H9 (cell line): ENCODE measurements at regions not wholly inside any gene's neighbourhood (a gene's known extent, or its start where the extent isn't known, plus 50 kb on each side); places are given as distances from the start of the nearest gene placed in this dataset.

Experiments
- DNase-seq: peaks from one replicate; pipeline ENCODE4 v3.0.0-alpha.2; 2017
- H2AFZ ChIP-seq: one replicate; pipeline ENCODE4 v1.6.1; 2013; ENCODE audit warnings: mild to moderate bottlenecking, low read length, control low read depth, moderate library complexity
- H2AK5ac ChIP-seq: 2 replicates; pipeline ENCODE4 v1.6.1; 2013; ENCODE audit warnings: low read length, control low read depth, mixed read lengths; ENCODE audit not compliant: insufficient read length
- H2BK120ac ChIP-seq: one replicate; pipeline ENCODE4 v1.6.1; 2013; ENCODE audit warnings: low read depth, mild to moderate bottlenecking, low read length, control low read depth, inconsistent platforms; ENCODE audit not compliant: poor library complexity, severe bottlenecking
- H2BK12ac ChIP-seq: 2 replicates; pipeline ENCODE4 v1.6.1; 2013; ENCODE audit warnings: low read length, control low read depth, mixed read lengths, low read depth; ENCODE audit not compliant: insufficient read length
- H2BK15ac ChIP-seq: 2 replicates; pipeline ENCODE4 v1.6.1; 2013; ENCODE audit warnings: low read depth, low read length, control low read depth
- H2BK20ac ChIP-seq: one replicate; pipeline ENCODE4 v1.6.1; 2013; ENCODE audit warnings: low read depth, mild to moderate bottlenecking, low read length, control low read depth, inconsistent platforms; ENCODE audit not compliant: poor library complexity, severe bottlenecking
- H2BK5ac ChIP-seq: 2 replicates; pipeline ENCODE4 v1.6.1; 2013; ENCODE audit warnings: low read length, control low read depth, mixed read lengths; ENCODE audit not compliant: insufficient read length
- H3K14ac ChIP-seq: 2 replicates; pipeline ENCODE4 v1.6.1; 2013; ENCODE audit warnings: low read length, control low read depth; ENCODE audit not compliant: insufficient read depth
- H3K18ac ChIP-seq: 2 replicates; pipeline ENCODE4 v1.6.1; 2013; ENCODE audit warnings: low read depth, mild to moderate bottlenecking, mixed read lengths, low read length, control low read depth; ENCODE audit not compliant: insufficient read length
- H3K23ac ChIP-seq: 2 replicates; pipeline ENCODE4 v1.6.1; 2013; ENCODE audit warnings: low read length, control low read depth, mixed read lengths, low read depth; ENCODE audit not compliant: insufficient read length
- H3K23me2 ChIP-seq: 2 replicates; pipeline ENCODE4 v1.6.1; 2013; ENCODE audit warnings: low read depth, mild to moderate bottlenecking, mixed read lengths, low read length, control low read depth; ENCODE audit not compliant: insufficient read length, poor library complexity, severe bottlenecking
- H3K27ac ChIP-seq: 2 replicates; pipeline ENCODE4 v1.5.1; 2013; ENCODE audit warnings: low read length, control low read depth, mixed read lengths, low read depth; ENCODE audit not compliant: insufficient read length
- H3K27me3 ChIP-seq: 2 replicates; pipeline ENCODE4 v1.6.1; 2013; ENCODE audit warnings: low read length, control low read depth, inconsistent platforms; ENCODE audit not compliant: insufficient read depth
- H3K4ac ChIP-seq: 2 replicates; pipeline ENCODE4 v1.6.1; 2013; ENCODE audit warnings: low read depth, mild to moderate bottlenecking, control low read depth, inconsistent platforms, low read length, moderate library complexity
- H3K4me1 ChIP-seq: 2 replicates; pipeline ENCODE4 v1.6.1; 2013; ENCODE audit warnings: low read length, control low read depth, inconsistent platforms; ENCODE audit not compliant: insufficient read depth
- H3K4me2 ChIP-seq: 2 replicates; pipeline ENCODE4 v1.6.1; 2013; ENCODE audit warnings: low read length, control low read depth, mixed read lengths; ENCODE audit not compliant: insufficient read length, insufficient read depth
- H3K56ac ChIP-seq: 2 replicates; pipeline ENCODE4 v1.6.1; 2013; ENCODE audit warnings: low read depth, mild to moderate bottlenecking, mixed read lengths, low read length, control low read depth; ENCODE audit not compliant: insufficient read length
- H3K79me1 ChIP-seq: 2 replicates; pipeline ENCODE4 v1.6.1; 2013; ENCODE audit warnings: low read depth, mild to moderate bottlenecking, moderate library complexity, low read length, control low read depth, inconsistent platforms; ENCODE audit not compliant: insufficient read depth, poor library complexity, severe bottlenecking
- H3K79me2 ChIP-seq: 2 replicates; pipeline ENCODE4 v1.6.1; 2013; ENCODE audit warnings: low read length, control low read depth, inconsistent platforms; ENCODE audit not compliant: insufficient read depth
- H3K9ac ChIP-seq: 2 replicates; pipeline ENCODE4 v1.6.1; 2013; ENCODE audit warnings: low read length, control low read depth, mixed read lengths; ENCODE audit not compliant: insufficient read length; ENCODE audit errors: extremely low read depth
- H3K9me3 ChIP-seq: one replicate; pipeline ENCODE4 v1.6.1; 2013; ENCODE audit warnings: low read depth, low read length, inconsistent platforms; ENCODE audit not compliant: control insufficient read depth
- H3T11ph ChIP-seq: one replicate; pipeline ENCODE4 v1.6.1; 2013; ENCODE audit warnings: mild to moderate bottlenecking, low read length, control low read depth, inconsistent platforms
- H4K20me1 ChIP-seq: one replicate; pipeline ENCODE4 v1.6.1; 2013; ENCODE audit not compliant: control insufficient read depth, insufficient read length, insufficient read depth
- H4K5ac ChIP-seq: 2 replicates; pipeline ENCODE4 v1.6.1; 2013; ENCODE audit warnings: low read depth, mild to moderate bottlenecking, mixed read lengths, low read length, control low read depth; ENCODE audit not compliant: insufficient read length
- H4K8ac ChIP-seq: replicated peaks from 2 replicates; pipeline ENCODE4 v1.6.1; 2013; ENCODE audit warnings: low read length, control low read depth, mixed read lengths, low read depth; ENCODE audit not compliant: insufficient read length
- H4K91ac ChIP-seq: 2 replicates; pipeline ENCODE4 v1.6.1; 2013; ENCODE audit warnings: low read depth, mild to moderate bottlenecking, moderate library complexity, mixed read lengths, low read length, control low read depth; ENCODE audit not compliant: insufficient read length
- H3K27ac Mint-ChIP-seq, 3 experiments: 2 replicates in 2 of 3; 3 replicates in 1 of 3; pipeline ENCODE4 v1.8.0; 2020 to 2021; ENCODE audit warnings: mixed read lengths in 3 of 3, mild to moderate bottlenecking in 1 of 3, moderate library complexity in 1 of 3
- H3K27me3 Mint-ChIP-seq: 2 replicates; pipeline ENCODE4 v1.8.0; 2021; ENCODE audit warnings: low read depth, mild to moderate bottlenecking, moderate library complexity, mixed read lengths
- H3K36me3 Mint-ChIP-seq, 3 experiments: 2 replicates in 2 of 3; 3 replicates in 1 of 3; pipeline ENCODE4 v1.8.0; 2020 to 2021; ENCODE audit warnings: low read depth in 3 of 3, mixed read lengths in 3 of 3; ENCODE audit not compliant: insufficient read depth in 1 of 3
- H3K4me1 Mint-ChIP-seq, 2 experiments: 2 replicates each; pipeline ENCODE4 v1.8.0; 2020; ENCODE audit warnings: mixed read lengths in 2 of 2
- H3K4me3 Mint-ChIP-seq, 2 experiments: 2 replicates in 1 of 2; 3 replicates in 1 of 2; pipeline ENCODE4 v1.8.0; 2020 to 2021; ENCODE audit warnings: mild to moderate bottlenecking in 2 of 2, mixed read lengths in 2 of 2, moderate library complexity in 1 of 2
- H3K9me3 Mint-ChIP-seq, 2 experiments: 2 replicates in 1 of 2; 3 replicates in 1 of 2; pipeline ENCODE4 v1.8.0; 2020; ENCODE audit warnings: mild to moderate bottlenecking in 2 of 2, mixed read lengths in 2 of 2, moderate library complexity in 1 of 2
- WGBS: extraction: QIAGEN DNeasy Blood & Tissue Kit; methylation state at CpG from one replicate; pipeline ENCODE4 v1.1.7; 2013; ENCODE audit warnings: missing lambda C conversion rate, low lambda C conversion rate, mixed read lengths; ENCODE audit not compliant: insufficient read length; ENCODE audit errors: extremely low coverage; 5-methylcytosine and 5-hydroxymethylcytosine counted together
- TF ChIP-seq, protein P1 (sequence below): fragments of 200-600 bp; sonication (generic); conservative IDR thresholded peaks from 3 replicates; pipeline ENCODE4 v1.8.0; 2021; ENCODE audit warnings: antibody characterized with exemption, mild to moderate bottlenecking

DNA sequence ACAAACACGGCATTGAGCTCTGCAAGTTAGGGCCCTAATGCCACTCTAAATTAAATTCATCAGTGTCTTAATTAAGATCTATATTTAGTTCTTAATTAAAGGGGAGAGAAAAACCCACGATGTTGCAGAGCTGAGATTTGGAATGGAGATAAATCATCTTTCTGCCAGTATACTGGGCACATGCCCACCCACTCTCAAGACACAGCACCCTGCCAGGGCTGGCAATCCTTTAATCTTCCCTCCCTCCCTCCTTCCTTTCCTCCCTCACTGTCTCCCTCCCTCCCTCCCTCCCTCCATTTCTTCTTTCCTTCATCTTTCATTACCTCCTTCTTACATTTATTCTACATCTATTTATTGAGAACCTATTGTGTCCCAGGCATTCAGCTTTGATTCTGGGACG lies 194.8 kb downstream of the BUD13 start:
- no CpG with 5 or more reads among the region's 3 CpGs for WGBS
- DNase-seq, result no peak
- H3K4me1 ChIP-seq, result 0 out of 2 replicates have a peak, but pooled peaks cover 3% of the 10 kb centered on the region
- no peak overlapping the region for H3K27ac ChIP-seq
- no peak overlapping the region for H2BK120ac ChIP-seq
- no peak overlapping the region for H3K4me2 ChIP-seq
- H3K4me1 Mint-ChIP-seq, result peaks cover 38 to 39% of the 10 kb centered on the region in 2 experiments
- H3K18ac ChIP-seq, result no peak overlapping the region
- no peak overlapping the region for H2AFZ ChIP-seq
- H3K79me1 ChIP-seq, result no peaks in the 10 kb centered on the region
- H4K91ac ChIP-seq, result no peak overlapping the region
- H3K9me3 ChIP-seq, result no peaks in the 10 kb centered on the region
- no peak overlapping the region for H3K4me3 Mint-ChIP-seq
- H3T11ph ChIP-seq, result no peak overlapping the region
- no peaks in the 10 kb centered on the region for H4K20me1 ChIP-seq
- no peak overlapping the region for H3K14ac ChIP-seq
- peaks cover 40% of the 10 kb centered on the region for H3K27me3 ChIP-seq
- H3K36me3 Mint-ChIP-seq, result peaks cover 0 to 2% (median 0%) of the 10 kb centered on the region in 3 experiments; a peak in 1 of 7 replicates
- H3K9ac ChIP-seq, result no peak overlapping the region
- no peak overlapping the region for H4K5ac ChIP-seq
- peaks cover 8% of the 10 kb centered on the region for H3K23me2 ChIP-seq
- H2AK5ac ChIP-seq, result no peak overlapping the region
- H3K56ac ChIP-seq, result no peak overlapping the region
- H2BK12ac ChIP-seq, result no peak overlapping the region
- H3K27me3 Mint-ChIP-seq, result peaks cover 65% of the 10 kb centered on the region
- no peak overlapping the region for H2BK20ac ChIP-seq
- no peaks in the 10 kb centered on the region for H3K79me2 ChIP-seq
- TF ChIP-seq, protein P1, sequence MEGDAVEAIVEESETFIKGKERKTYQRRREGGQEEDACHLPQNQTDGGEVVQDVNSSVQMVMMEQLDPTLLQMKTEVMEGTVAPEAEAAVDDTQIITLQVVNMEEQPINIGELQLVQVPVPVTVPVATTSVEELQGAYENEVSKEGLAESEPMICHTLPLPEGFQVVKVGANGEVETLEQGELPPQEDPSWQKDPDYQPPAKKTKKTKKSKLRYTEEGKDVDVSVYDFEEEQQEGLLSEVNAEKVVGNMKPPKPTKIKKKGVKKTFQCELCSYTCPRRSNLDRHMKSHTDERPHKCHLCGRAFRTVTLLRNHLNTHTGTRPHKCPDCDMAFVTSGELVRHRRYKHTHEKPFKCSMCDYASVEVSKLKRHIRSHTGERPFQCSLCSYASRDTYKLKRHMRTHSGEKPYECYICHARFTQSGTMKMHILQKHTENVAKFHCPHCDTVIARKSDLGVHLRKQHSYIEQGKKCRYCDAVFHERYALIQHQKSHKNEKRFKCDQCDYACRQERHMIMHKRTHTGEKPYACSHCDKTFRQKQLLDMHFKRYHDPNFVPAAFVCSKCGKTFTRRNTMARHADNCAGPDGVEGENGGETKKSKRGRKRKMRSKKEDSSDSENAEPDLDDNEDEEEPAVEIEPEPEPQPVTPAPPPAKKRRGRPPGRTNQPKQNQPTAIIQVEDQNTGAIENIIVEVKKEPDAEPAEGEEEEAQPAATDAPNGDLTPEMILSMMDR, result no peak
- no peak overlapping the region for H4K8ac ChIP-seq
- H3K23ac ChIP-seq, result no peak overlapping the region
- H3K27ac Mint-ChIP-seq, result no peak overlapping the region
- H2BK15ac ChIP-seq, result no peak overlapping the region
- no peak overlapping the region for H3K4ac ChIP-seq
- peaks cover 0 to 2% of the 10 kb centered on the region in 2 experiments; a peak in 1 of 5 replicates for H3K9me3 Mint-ChIP-seq
- no peak overlapping the region for H2BK5ac ChIP-seq
